ENCODE measurements at regions not wholly inside any gene's neighbourhood (a gene's known extent, or its start where the extent isn't known, plus 50 kb on each side); places are given as distances from the start of the nearest gene placed in this dataset.

DNA sequence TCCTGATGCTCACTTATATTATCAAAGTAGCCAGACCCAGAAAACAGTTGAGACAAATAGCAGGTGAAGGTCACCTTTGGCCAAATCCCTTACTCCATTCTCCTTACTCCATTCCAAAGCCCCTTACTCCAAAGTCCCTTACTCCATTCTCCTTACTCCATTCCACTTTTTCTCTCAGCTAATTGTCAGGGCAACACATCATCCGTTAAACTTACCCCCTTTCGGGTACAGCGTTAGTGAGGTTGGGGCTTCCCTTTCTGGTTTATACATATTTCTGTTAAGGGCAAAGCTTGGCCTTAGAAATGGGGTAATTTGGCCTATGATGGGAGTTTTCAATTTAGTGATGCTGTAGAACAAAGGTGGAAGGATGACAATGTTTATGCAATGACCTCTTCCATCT, 111.8 kb upstream of the CCND2 start:
- ATAC-seq, result no peak
- TF ChIP-seq HOXB13 (CRISPR knock-in tag; IDR thresholded peaks at IDR 0.05; ENCODE audit: low read depth), result no peak
- TF ChIP-seq ESRRA (IDR thresholded peaks at IDR 0.05; ENCODE audit: borderline replicate concordance, low read length), result no peak
- no peak for TF ChIP-seq RNF2 (IDR thresholded peaks at IDR 0.05; ENCODE audit: borderline replicate concordance, low read depth)
- TF ChIP-seq SREBF2 (IDR thresholded peaks at IDR 0.05), result no peak
- TF ChIP-seq CBX8 (IDR thresholded peaks at IDR 0.05), result no peak
- TF ChIP-seq KDM5A (IDR thresholded peaks at IDR 0.05), result no peak
- TF ChIP-seq CTCF (IDR thresholded peaks at IDR 0.05), result no peak
- no peak for TF ChIP-seq HDAC2 (IDR thresholded peaks at IDR 0.05)
- no peak for TF ChIP-seq HEYL (CRISPR knock-in tag; IDR thresholded peaks at IDR 0.05)
- TF ChIP-seq MAZ (IDR thresholded peaks at IDR 0.05; ENCODE audit: borderline replicate concordance, low read depth, low read length), result no peak
- no peak for TF ChIP-seq HOXA7 (CRISPR knock-in tag; IDR thresholded peaks at IDR 0.05)
- no peak for TF ChIP-seq EHF (CRISPR knock-in tag; IDR thresholded peaks at IDR 0.05)
- TF ChIP-seq HMGXB4 (CRISPR knock-in tag; IDR thresholded peaks at IDR 0.05; ENCODE audit: borderline replicate concordance), result no peak
- FAIRE-seq, result no peak

DNA sequence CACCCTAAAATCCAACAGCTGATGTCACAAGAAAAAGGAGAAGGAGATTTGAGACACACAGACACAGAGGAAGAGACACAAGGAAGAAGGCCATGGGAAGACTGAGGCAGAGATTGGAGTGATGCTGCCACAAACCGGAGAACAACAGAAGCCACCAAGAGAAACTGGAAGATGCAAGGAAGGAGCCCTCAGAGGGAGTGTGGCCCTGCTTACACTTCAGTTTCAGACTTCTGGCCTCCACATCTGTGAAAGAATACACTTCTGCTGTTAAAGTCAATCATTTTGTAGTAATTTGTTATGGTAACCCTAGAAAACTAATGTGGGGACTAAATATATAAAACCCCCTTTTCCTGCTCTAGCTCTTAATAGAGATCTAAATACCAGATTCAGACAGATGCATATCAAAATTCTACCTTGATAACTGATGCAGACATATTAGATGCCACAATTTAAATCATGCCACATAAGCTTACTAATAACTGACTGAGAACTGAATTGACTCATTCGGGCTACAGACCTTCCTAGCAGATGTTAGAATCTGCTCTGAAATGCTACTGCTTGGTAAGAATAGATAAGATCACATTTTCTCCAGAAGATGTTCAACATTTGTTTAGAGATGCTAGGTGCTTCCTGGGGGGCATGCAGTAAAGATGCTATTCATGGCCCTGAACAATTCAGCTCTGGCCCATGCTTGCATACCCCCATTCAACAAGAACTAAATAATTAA, 113.1 kb upstream of the CCND2 start:
- Histone ChIP-seq H3K9me3 (no peaks in the 10 kb centered on the region), H3K4me3 (no peak overlapping the region), H3K4me1 (no peaks in the 10 kb centered on the region), H3K4me2 (no peak overlapping the region), H3K27ac (no peak overlapping the region)
- DNase-seq (ENCODE audit: low read depth in 1 of 2, low spot score in 1 of 2) (no peak), ATAC-seq (no peak), FAIRE-seq (no peak)
- TF ChIP-seq HDAC2 (IDR thresholded peaks at IDR 0.05) (no peak), EHF (CRISPR knock-in tag; IDR thresholded peaks at IDR 0.05) (no peak), TP53 (CRISPR knock-in tag; IDR thresholded peaks at IDR 0.05) (no peak), BCL3 (IDR thresholded peaks at IDR 0.05) (no peak), ZNF302 (CRISPR knock-in tag; IDR thresholded peaks at IDR 0.05) (no peak), HOXA7 (CRISPR knock-in tag; IDR thresholded peaks at IDR 0.05) (no peak), SREBF2 (IDR thresholded peaks at IDR 0.05) (no peak), CTCF (IDR thresholded peaks at IDR 0.05) (no peak), FOSB (CRISPR knock-in tag; IDR thresholded peaks at IDR 0.05) (no peak), RNF2 (IDR thresholded peaks at IDR 0.05; ENCODE audit: borderline replicate concordance, low read depth) (no peak), KDM1A (IDR thresholded peaks at IDR 0.05; ENCODE audit: low read depth) (no peak), ZC3H11A (IDR thresholded peaks at IDR 0.05) (no peak), FOXS1 (CRISPR knock-in tag; IDR thresholded peaks at IDR 0.05) (no peak)
- ChIA-PET POLR2A (no interaction called here), CTCF (no interaction called here)
- 1% methylated on average over 2 of the region's 2 CpGs for WGBS (ENCODE audit: missing lambda C conversion rate)

More for the DNA sequence above, 111.8 kb upstream of the CCND2 start:
- ChIA-PET POLR2A (no interaction called here), CTCF (no interaction called here)
- no peak for DNase-seq (ENCODE audit: low read depth in 1 of 2, low spot score in 1 of 2)
- Histone ChIP-seq H3K4me3 (no peak overlapping the region), H3K4me1 (no peaks in the 10 kb centered on the region), H3K9me3 (no peaks in the 10 kb centered on the region), H3K4me2 (no peak overlapping the region), H3K27ac (no peak overlapping the region)
- 67% methylated on average over 3 of the region's 3 CpGs for WGBS (ENCODE audit: missing lambda C conversion rate)
